ENCODE measurements at regions not wholly inside any gene's neighbourhood (a gene's known extent, or its start where the extent isn't known, plus 50 kb on each side); places are given as distances from the start of the nearest gene placed in this dataset.
"Not testable (repeated sequence)": the region's sequence is repeated elsewhere in the genome, so short reads cannot be mapped to it uniquely, and the experiment has no call there.

DNA sequence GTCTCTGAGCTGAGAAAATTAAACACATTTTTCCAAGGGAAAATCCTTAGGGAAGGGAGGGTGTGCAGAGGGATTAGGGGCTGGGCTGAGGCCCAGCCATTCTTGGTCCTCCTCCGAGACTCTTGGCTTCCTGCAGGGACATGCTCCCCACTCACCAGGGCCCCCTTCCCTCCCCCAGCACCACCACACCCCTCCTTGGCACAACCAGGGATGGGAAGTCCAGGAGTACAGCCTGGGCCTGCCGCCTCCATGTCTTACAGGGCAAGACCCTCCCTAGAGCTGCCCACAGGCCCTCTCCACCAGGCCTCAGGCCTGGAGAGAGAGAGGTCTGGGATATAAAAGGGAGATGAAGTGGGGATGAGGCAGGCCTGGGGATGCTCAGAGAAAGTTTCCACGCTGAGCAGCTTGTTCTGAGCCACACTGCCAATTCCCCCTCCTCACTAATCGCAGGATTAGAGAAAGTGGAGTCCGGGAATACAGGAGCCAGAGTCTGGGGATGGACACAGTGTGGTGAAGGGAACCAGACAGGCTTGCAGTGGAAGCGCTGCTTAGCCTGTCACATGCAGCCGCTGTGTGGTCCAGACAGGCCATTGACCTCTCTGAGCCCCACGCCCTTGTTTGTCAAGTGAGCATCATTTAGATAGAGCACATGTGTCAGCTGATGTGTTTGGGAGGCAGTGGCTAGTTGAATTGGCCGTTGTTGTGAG lies 105.5 kb downstream of the MRPL14 start:
- H3K36me3 ChIP-seq (replicated peaks; ENCODE audit: insufficient read depth, low read depth) = no peaks in the 10 kb centered on the region
- no peak overlapping the region for H2AFZ ChIP-seq
- no peaks in the 10 kb centered on the region for H4K20me1 ChIP-seq (ENCODE audit: insufficient read depth, poor library complexity, severe bottlenecking)
- no peaks in the 10 kb centered on the region for H3K79me2 ChIP-seq
- H3K4me1 ChIP-seq (ENCODE audit: insufficient read depth) = no peaks in the 10 kb centered on the region
- no peaks in the 10 kb centered on the region for H3K27me3 ChIP-seq
- no peak overlapping the region for H3K27ac ChIP-seq
- no peaks in the 10 kb centered on the region for H3K9me2 ChIP-seq (replicated peaks; ENCODE audit: insufficient read depth)
- no peak overlapping the region for H3K4me2 ChIP-seq
- WGBS (ENCODE audit: low lambda C conversion rate, missing lambda C conversion rate) = 79% methylated on average over 9 of the region's 9 CpGs
- TF ChIP-seq, protein P1, sequence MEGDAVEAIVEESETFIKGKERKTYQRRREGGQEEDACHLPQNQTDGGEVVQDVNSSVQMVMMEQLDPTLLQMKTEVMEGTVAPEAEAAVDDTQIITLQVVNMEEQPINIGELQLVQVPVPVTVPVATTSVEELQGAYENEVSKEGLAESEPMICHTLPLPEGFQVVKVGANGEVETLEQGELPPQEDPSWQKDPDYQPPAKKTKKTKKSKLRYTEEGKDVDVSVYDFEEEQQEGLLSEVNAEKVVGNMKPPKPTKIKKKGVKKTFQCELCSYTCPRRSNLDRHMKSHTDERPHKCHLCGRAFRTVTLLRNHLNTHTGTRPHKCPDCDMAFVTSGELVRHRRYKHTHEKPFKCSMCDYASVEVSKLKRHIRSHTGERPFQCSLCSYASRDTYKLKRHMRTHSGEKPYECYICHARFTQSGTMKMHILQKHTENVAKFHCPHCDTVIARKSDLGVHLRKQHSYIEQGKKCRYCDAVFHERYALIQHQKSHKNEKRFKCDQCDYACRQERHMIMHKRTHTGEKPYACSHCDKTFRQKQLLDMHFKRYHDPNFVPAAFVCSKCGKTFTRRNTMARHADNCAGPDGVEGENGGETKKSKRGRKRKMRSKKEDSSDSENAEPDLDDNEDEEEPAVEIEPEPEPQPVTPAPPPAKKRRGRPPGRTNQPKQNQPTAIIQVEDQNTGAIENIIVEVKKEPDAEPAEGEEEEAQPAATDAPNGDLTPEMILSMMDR (IDR thresholded peaks at IDR 0.05; ENCODE audit: poor library complexity) = no peak
- TF ChIP-seq EZH2 (IDR thresholded peaks at IDR 0.05; ENCODE audit: borderline replicate concordance) = no peak
- no peak for TF ChIP-seq EZH2phosphoT487 (IDR thresholded peaks at IDR 0.05; ENCODE audit: low read depth, severe bottlenecking, unreplicated experiment)
- no peak for DNase-seq (ENCODE audit: low spot score)
- no peak overlapping the region for H3K4me3 ChIP-seq
- no peaks in the 10 kb centered on the region for H3K9me3 ChIP-seq (ENCODE audit: low read depth)

DNA sequence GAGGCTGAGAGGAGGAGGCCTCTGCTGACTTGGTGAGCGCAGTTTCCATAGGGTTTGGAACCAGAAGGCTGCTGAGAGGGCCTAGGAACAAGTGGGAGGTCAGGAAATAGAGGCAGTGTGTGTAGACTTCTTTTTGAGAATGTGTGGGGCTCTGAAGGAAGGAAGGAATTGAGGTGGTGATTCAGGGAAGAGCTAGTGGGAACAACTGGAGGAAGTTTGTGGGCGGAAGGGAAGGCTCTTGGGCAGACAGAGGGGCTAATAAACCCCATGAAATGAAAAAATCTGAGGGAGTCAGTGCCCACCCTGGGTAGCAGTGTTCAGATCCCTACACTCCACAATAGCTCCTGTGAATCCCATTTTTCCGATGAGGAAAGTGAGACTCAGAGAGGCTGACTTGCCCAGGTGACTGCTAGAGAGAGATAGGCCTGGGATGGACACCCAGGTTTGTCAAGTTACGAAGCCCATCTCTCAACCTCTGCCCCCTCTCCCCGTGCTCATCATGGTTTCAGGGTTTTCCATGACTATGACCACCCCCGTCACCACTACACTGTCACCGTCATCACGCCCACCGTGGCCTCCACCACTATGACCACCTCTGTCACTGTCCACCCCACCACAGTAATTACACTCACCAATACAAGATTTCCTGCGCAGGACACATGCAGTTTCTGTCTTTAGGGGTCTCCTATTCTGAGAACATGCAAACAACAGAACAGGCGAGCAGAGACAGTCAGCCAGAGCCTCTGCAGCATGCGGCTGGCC lies 106.4 kb downstream of the MRPL14 start:
- Histone ChIP-seq H3K27ac (no peak overlapping the region), H3K4me3 (no peak overlapping the region), H3K4me1 (ENCODE audit: insufficient read depth) (no peaks in the 10 kb centered on the region), H2AFZ (no peak overlapping the region), H3K9me2 (replicated peaks; ENCODE audit: insufficient read depth) (no peaks in the 10 kb centered on the region), H3K27me3 (no peaks in the 10 kb centered on the region), H3K9me3 (ENCODE audit: low read depth) (no peaks in the 10 kb centered on the region), H3K36me3 (replicated peaks; ENCODE audit: insufficient read depth, low read depth) (no peaks in the 10 kb centered on the region), H3K4me2 (no peak overlapping the region), H3K79me2 (no peaks in the 10 kb centered on the region), H4K20me1 (ENCODE audit: insufficient read depth, poor library complexity, severe bottlenecking) (no peaks in the 10 kb centered on the region)
- no peak for DNase-seq (ENCODE audit: low spot score)
- 96% methylated on average over 12 of the region's 12 CpGs for WGBS (ENCODE audit: low lambda C conversion rate, missing lambda C conversion rate)
- TF ChIP-seq EZH2 (IDR thresholded peaks at IDR 0.05; ENCODE audit: borderline replicate concordance) (no peak), EZH2phosphoT487 (IDR thresholded peaks at IDR 0.05; ENCODE audit: low read depth, severe bottlenecking, unreplicated experiment) (no peak)
- TF ChIP-seq, protein P1 (IDR thresholded peaks at IDR 0.05; ENCODE audit: poor library complexity) = no peak

DNA sequence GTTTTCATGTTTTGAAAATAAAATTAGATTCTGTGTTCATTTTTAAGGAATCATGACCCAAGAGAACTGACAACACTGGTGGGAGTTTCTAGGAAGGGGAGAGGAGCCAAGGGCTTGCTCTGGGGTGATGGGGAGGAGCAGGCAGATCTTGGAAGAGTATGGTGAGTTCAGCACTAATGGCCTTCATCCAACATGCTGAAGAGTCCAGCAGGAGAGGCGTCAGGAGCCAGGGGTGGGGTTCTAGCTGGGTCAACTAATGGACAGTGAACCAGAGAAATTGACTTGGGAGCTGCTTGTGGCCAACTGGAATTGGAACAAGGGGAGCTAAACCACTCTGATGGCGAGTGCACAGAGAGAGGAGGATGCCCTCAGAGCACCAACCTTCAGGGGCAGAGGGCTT lies 107.1 kb downstream of the MRPL14 start:
- no peak overlapping the region for H2AFZ ChIP-seq
- no peak for DNase-seq (ENCODE audit: low spot score)
- no peaks in the 10 kb centered on the region for H3K79me2 ChIP-seq
- no peaks in the 10 kb centered on the region for H4K20me1 ChIP-seq (ENCODE audit: insufficient read depth, poor library complexity, severe bottlenecking)
- WGBS (ENCODE audit: low lambda C conversion rate, missing lambda C conversion rate) = 89% methylated on average over 2 of the region's 2 CpGs
- no peaks in the 10 kb centered on the region for H3K9me3 ChIP-seq (ENCODE audit: low read depth)
- no peaks in the 10 kb centered on the region for H3K36me3 ChIP-seq (replicated peaks; ENCODE audit: insufficient read depth, low read depth)
- TF ChIP-seq EZH2phosphoT487 (IDR thresholded peaks at IDR 0.05; ENCODE audit: low read depth, severe bottlenecking, unreplicated experiment) = no peak
- TF ChIP-seq EZH2 (IDR thresholded peaks at IDR 0.05; ENCODE audit: borderline replicate concordance) = no peak
- TF ChIP-seq, protein P1 (IDR thresholded peaks at IDR 0.05; ENCODE audit: poor library complexity) = no peak
- H3K4me2 ChIP-seq = no peak overlapping the region
- H3K9me2 ChIP-seq (replicated peaks; ENCODE audit: insufficient read depth) = no peaks in the 10 kb centered on the region
- no peaks in the 10 kb centered on the region for H3K27me3 ChIP-seq
- no peak overlapping the region for H3K4me3 ChIP-seq
- H3K27ac ChIP-seq = no peak overlapping the region
- no peaks in the 10 kb centered on the region for H3K4me1 ChIP-seq (ENCODE audit: insufficient read depth)

DNA sequence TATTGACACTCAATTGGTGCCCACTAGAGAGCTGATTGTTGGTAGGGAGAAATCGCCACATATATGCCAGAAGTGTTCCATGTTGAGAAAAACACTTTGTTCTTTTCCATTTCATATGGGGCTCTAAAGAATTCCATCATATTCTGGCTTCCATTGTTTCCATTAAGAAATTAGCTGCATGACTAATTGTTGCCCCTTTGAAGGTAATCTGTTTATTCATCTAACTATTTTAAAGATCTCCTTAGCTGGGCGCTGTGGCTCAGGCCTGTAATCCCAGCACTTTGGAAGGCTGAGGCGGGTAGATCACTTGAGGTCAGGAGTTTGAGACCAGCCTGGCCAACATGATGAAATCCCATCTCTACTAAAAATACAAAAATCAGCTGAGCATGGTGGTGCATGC lies 109.9 kb downstream of the MRPL14 start:
- WGBS (ENCODE audit: low lambda C conversion rate, missing lambda C conversion rate) = 98% methylated on average over 3 of the region's 3 CpGs
- H3K79me2 ChIP-seq; H3K27me3 ChIP-seq; H4K20me1 ChIP-seq (ENCODE audit: insufficient read depth, poor library complexity, severe bottlenecking); H3K4me3 ChIP-seq; H3K4me1 ChIP-seq (ENCODE audit: insufficient read depth); H3K9me3 ChIP-seq (ENCODE audit: low read depth); DNase-seq (ENCODE audit: low spot score); H2AFZ ChIP-seq; H3K36me3 ChIP-seq (replicated peaks; ENCODE audit: insufficient read depth, low read depth); H3K9me2 ChIP-seq (replicated peaks; ENCODE audit: insufficient read depth); H3K27ac ChIP-seq; H3K4me2 ChIP-seq: not testable (repeated sequence)

Measured in hepatocyte (in vitro differentiated cells).